Caco-2 (cell line): ENCODE measurements at regions not wholly inside any gene's neighbourhood (a gene's known extent, or its start where the extent isn't known, plus 50 kb on each side); places are given as distances from the start of the nearest gene placed in this dataset.

Experiments
- BruUV-seq: library from RNA; stranded (reverse); fragments of 400-500 nt; replicated peaks from 2 replicates; lab custom pipeline; 2021; lab: Mats Ljungman, UMichigan
- CTCF ChIA-PET: fragments of 300-600 bp; sonication (Branson Sonifier 250); formaldehyde crosslinking; loops from one replicate; lab custom pipeline; 2022; ENCODE audit warnings: antibody characterized with exemption; lab: Charles Lee
- POLR2A ChIA-PET: fragments of 300-600 bp; sonication (Branson Sonifier 250); formaldehyde crosslinking; loops from one replicate; lab custom pipeline; 2022; ENCODE audit warnings: antibody characterized with exemption; lab: Charles Lee
- DNase-seq, 2 experiments: peaks; one replicate each; pipeline versions ENCODE4 v3.0.0 to v3.0.0-alpha.2; 2020 to 2022
- H3K27me3 ChIP-seq: replicated peaks from 2 replicates; pipeline ENCODE4 v1.6.0; 2011; ENCODE audit warnings: low read length; ENCODE audit not compliant: control insufficient read depth, insufficient read depth
- H3K36me3 ChIP-seq: 2 replicates; pipeline ENCODE4 v1.5.1; 2011; ENCODE audit warnings: low read length; ENCODE audit not compliant: control insufficient read depth, insufficient read depth
- H3K4me1 ChIP-seq: fragments of 250-450 bp; sonication (Bioruptor Pico); 2 replicates; pipeline ENCODE4 v1.5.1; 2020; ENCODE audit warnings: mild to moderate bottlenecking
- H3K4me3 ChIP-seq: 2 replicates; pipeline ENCODE4 v1.5.1; 2011; ENCODE audit warnings: low read depth, mild to moderate bottlenecking, control low read depth, low read length
- H3K9me3 ChIP-seq: fragments of 250-450 bp; sonication (Bioruptor Pico); 2 replicates; pipeline ENCODE4 v1.5.1; 2020; ENCODE audit warnings: mild to moderate bottlenecking, moderate library complexity
- H3K27ac Mint-ChIP-seq: one replicate; pipeline ENCODE4 v1.8.0; 2022; ENCODE audit warnings: mixed read lengths; ENCODE audit not compliant: unreplicated experiment
- H3K27me3 Mint-ChIP-seq: one replicate; pipeline ENCODE4 v1.8.0; 2022; ENCODE audit warnings: mixed read lengths; ENCODE audit not compliant: insufficient read depth, unreplicated experiment
- H3K36me3 Mint-ChIP-seq: one replicate; pipeline ENCODE4 v1.8.0; 2022; ENCODE audit warnings: mild to moderate bottlenecking, mixed read lengths; ENCODE audit not compliant: insufficient read depth, unreplicated experiment
- H3K4me1 Mint-ChIP-seq: one replicate; pipeline ENCODE4 v1.8.0; 2022; ENCODE audit warnings: low read depth, mixed read lengths; ENCODE audit not compliant: unreplicated experiment
- H3K4me3 Mint-ChIP-seq: one replicate; pipeline ENCODE4 v1.8.0; 2022; ENCODE audit warnings: mild to moderate bottlenecking, moderate library complexity, mixed read lengths; ENCODE audit not compliant: unreplicated experiment
- H3K9me3 Mint-ChIP-seq: one replicate; pipeline ENCODE4 v1.8.0; 2022; ENCODE audit warnings: mixed read lengths; ENCODE audit not compliant: unreplicated experiment
- CTCF ChIP-seq, 2 experiments: fragments of 200-600 bp in 1 of 2; IDR thresholded peaks; 1 replicate in 1 of 2; 2 replicates in 1 of 2; pipeline versions ENCODE4 v1.5.1 to v1.8.0; 2011 to 2022; ENCODE audit warnings: antibody characterized with exemption in 1 of 2, control low read depth in 1 of 2, inconsistent platforms in 1 of 2, low read depth in 1 of 2, low read length in 1 of 2, mild to moderate bottlenecking in 1 of 2, moderate library complexity in 1 of 2; ENCODE audit not compliant: insufficient read depth in 1 of 2, severe bottlenecking in 1 of 2, unreplicated experiment in 1 of 2
- intact Hi-C: fragments of 100-400 bp; cut with micrococcal nuclease; formaldehyde crosslinking; loops from one replicate; pipeline ENCODE4 v1.10.0; 2022; ENCODE audit not compliant: unreplicated experiment

- no TSS peak for BruUV-seq
- Mint-ChIP-seq H3K36me3 (no peaks in the 10 kb centered on the region), H3K4me1 (peaks cover 6% of the 10 kb centered on the region), H3K4me3 (no peak overlapping the region), H3K9me3 (peaks cover under 1% of the 10 kb centered on the region), H3K27me3 (no peaks in the 10 kb centered on the region), H3K27ac (no peak overlapping the region)
- TF ChIP-seq CTCF (IDR thresholded peaks at IDR 0.05; ENCODE audit: insufficient read depth in 1 of 2, low read depth in 1 of 2, low read length in 1 of 2, severe bottlenecking in 1 of 2, unreplicated experiment in 1 of 2) = no peak
- POLR2A ChIA-PET = no interaction called here
- Histone ChIP-seq H3K27me3 (no peaks in the 10 kb centered on the region), H3K4me3 (no peak overlapping the region), H3K4me1 (0 out of 2 replicates have a peak, but pooled peaks cover 4% of the 10 kb centered on the region), H3K36me3 (no peaks in the 10 kb centered on the region), H3K9me3 (no peaks in the 10 kb centered on the region)
- no peak for DNase-seq
- CTCF ChIA-PET = no interaction called here
- intact Hi-C loops = no loop called here
Observed at GRCh38 chr10:78577712-78578111, 491.1 kb upstream of the ZMIZ1 start.

DNA sequence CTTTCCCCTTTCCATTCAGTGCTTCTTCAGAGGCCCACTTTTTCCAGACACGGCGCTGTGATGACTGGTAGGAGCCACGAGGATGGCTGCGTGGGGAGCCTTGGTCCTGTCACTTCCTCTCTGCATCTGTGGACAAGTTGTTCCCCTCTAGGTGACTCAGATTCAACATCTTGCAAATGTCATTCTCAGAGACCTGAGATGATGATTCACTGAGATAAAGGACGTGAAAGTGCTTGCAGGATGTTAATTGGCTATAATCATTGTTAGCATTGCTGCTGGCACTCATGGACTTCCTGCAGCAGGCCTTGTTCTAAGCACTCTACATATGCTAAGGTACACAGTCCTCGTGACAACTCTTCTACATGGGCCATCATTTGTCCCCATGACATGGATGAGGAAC lies 489.8 kb upstream of the ZMIZ1 start:
- H3K4me1 ChIP-seq = peaks cover 4% of the 10 kb centered on the region; the same call in 1 of the 2 replicates
- Mint-ChIP-seq H3K9me3 (peaks cover 12% of the 10 kb centered on the region), H3K27me3 (no peaks in the 10 kb centered on the region), H3K36me3 (no peaks in the 10 kb centered on the region), H3K4me3 (no peak overlapping the region), H3K4me1 (peaks cover 9% of the 10 kb centered on the region), H3K27ac (no peak overlapping the region)
- TF ChIP-seq CTCF (IDR thresholded peaks at IDR 0.05; ENCODE audit: insufficient read depth in 1 of 2, low read depth in 1 of 2, low read length in 1 of 2, severe bottlenecking in 1 of 2, unreplicated experiment in 1 of 2) = no peak
- no peaks in the 10 kb centered on the region for H3K9me3 ChIP-seq
- ChIA-PET CTCF (no interaction called here), POLR2A (no interaction called here)
- DNase-seq = no peak
- BruUV-seq = no TSS peak
- intact Hi-C loops = no loop called here
- H3K27me3 ChIP-seq = no peaks in the 10 kb centered on the region
- H3K36me3 ChIP-seq = no peaks in the 10 kb centered on the region
- H3K4me3 ChIP-seq = no peak overlapping the region

DNA sequence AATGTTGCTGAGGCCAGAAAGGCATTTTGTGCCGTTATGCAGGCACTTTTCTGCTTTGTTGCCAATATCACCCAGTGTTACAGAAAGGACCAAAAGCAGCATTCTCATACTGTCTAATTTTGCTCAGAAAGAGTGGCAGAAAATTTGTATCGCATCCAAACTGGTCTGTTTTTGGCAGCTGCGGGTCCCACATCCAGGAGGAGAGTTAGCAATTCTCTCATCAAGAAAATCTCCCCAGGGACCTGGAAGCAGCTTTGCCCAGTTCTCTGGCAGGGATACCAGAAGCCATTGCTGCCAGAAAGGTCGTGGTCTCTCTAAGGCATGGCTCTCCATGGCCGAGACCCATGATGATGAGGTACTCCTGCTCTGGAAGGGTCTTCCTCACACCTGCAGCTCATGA lies 489.2 kb upstream of the ZMIZ1 start:
- Histone ChIP-seq H3K36me3 (no peaks in the 10 kb centered on the region), H3K4me1 (peaks cover 4% of the 10 kb centered on the region; the same call in 1 of the 2 replicates), H3K4me3 (no peak overlapping the region), H3K27me3 (no peaks in the 10 kb centered on the region), H3K9me3 (no peaks in the 10 kb centered on the region)
- ChIA-PET POLR2A (no interaction called here), CTCF (no interaction called here)
- Mint-ChIP-seq H3K4me1 (peaks cover 15% of the 10 kb centered on the region), H3K4me3 (no peak overlapping the region), H3K27ac (no peak overlapping the region), H3K27me3 (no peaks in the 10 kb centered on the region), H3K9me3 (peaks cover 12% of the 10 kb centered on the region), H3K36me3 (no peaks in the 10 kb centered on the region)
- intact Hi-C loops = no loop called here
- no peak for TF ChIP-seq CTCF (IDR thresholded peaks at IDR 0.05; ENCODE audit: insufficient read depth in 1 of 2, low read depth in 1 of 2, low read length in 1 of 2, severe bottlenecking in 1 of 2, unreplicated experiment in 1 of 2)
- DNase-seq = no peak
- BruUV-seq = no TSS peak
